SK-N-DZ (cell line): ENCODE measurements at regions not wholly inside any gene's neighbourhood (a gene's known extent, or its start where the extent isn't known, plus 50 kb on each side); places are given as distances from the start of the nearest gene placed in this dataset.

Experiments
- DNase-seq: peaks from one replicate; pipeline ENCODE4 v3.0.0-alpha.2; 2015; ENCODE audit warnings: low spot score

DNA sequence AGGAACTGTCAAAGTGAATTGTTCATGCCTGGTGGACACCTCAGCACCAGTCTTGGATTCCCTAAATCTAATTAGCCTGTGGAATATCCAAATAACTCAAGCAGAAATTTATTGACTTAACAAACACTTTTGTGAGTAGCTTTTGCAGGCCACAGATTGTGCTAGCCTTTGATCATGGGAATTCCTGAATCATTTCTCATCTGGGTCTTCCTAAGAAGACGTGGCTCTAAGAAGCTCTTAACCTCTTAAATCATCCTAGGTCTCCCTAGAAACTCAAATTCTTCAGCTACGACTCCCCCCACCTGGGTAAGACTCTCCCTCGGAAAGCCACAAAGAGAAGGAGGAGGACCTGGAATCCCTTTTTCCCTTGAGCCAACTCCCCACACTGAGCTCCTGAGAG is 53.8 kb upstream of the PSEN2 start:
- no peak for DNase-seq

DNA sequence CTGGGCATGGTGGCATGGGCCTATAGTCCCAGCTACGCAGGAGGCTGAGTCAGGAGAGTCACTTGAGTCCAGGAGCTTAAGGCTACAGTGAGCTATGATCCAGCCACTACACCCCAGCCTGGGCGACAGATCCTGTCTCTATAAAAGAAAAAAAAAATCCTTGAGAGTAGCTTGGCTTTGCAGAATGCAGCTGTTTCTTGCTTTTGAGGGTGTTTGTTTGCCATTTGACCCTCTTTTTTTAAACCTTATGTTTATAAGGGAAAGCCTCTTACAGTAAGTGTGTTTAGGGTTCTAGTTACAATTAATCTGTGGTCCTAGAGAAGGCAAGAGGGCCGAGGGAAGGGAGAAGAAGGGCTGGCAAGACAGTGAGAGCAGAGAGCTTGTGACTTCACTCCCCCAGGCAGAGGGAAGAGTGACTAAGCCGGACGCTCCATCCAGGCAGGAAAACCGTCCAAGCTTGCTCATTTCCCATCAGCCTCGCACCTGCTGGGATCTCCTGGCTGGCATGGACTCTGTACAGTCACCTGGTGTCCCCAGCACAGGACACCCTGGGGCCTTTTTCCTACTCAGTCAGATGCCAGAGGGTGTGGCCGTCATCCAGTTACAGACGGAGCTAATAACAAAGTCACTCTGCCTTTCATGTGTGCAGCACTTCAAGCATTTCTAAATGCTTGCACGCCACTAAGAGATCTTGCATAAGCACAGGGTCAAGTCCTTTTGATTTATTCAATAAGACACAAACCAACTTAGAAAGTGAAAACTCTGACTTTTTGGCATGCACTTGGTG is 55.5 kb upstream of the PSEN2 start:
- DNase-seq: no peak

DNA sequence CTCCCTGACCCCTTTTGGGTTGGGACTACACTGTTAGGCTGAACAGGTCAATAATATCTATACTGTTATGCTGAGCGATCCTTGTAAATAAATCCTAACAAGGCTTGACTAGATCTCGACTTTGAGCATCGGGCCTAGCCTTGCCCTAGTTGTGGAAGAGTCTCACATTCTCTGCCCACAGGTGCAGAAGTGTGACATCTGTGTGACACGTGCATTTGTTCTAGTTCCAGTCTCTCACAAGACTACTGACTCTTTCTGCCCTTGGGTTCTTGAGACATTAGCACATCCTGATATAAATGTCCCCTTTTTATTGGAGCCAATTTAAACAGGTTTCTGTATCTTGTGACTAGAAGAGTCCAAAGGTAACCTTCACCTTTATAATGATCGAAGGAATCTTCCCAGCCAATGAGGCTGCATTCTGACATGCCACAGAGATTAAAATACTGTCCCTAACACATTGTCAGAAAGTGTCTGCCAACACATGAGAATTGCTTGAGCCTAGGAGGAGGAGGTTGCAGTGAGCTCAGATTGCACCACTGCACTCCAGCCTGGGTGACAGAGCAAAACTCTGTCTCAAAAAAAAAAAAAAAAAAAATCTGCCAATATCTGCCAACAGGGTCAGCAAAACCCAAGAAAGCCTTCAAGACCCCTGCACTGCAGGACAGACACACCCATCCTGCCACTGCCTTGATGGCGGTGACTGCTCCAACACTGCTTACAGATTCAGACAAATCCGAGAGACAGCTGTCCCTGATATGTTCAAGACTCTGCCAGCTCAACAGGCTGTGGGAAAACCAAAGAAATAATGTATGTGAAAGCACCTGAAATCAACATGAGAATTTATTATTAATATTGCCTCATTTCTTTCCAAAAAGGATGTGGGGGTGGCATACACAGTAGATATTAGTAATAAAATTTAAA is 56.5 kb upstream of the PSEN2 start:
- no peak for DNase-seq

DNA sequence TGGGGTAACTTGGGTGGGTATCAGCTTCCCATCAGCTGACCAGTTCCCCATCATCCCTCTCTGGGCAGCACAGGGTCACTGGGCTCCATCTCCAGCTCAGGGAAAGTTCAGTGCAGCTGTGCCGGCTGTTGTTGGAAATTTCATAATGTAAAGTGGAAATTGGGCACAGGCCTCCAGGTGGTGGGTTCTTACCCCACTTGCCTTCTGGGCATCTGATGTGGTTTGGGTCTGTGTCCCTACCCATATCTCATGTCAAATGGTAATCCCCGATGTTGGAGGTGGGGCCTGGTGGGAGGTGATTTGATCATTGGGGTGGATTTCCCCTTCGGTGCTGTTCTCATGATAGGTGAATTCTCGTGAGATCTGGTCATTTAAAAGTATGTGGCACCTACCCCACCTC is 59.7 kb upstream of the PSEN2 start:
- DNase-seq: no peak

DNA sequence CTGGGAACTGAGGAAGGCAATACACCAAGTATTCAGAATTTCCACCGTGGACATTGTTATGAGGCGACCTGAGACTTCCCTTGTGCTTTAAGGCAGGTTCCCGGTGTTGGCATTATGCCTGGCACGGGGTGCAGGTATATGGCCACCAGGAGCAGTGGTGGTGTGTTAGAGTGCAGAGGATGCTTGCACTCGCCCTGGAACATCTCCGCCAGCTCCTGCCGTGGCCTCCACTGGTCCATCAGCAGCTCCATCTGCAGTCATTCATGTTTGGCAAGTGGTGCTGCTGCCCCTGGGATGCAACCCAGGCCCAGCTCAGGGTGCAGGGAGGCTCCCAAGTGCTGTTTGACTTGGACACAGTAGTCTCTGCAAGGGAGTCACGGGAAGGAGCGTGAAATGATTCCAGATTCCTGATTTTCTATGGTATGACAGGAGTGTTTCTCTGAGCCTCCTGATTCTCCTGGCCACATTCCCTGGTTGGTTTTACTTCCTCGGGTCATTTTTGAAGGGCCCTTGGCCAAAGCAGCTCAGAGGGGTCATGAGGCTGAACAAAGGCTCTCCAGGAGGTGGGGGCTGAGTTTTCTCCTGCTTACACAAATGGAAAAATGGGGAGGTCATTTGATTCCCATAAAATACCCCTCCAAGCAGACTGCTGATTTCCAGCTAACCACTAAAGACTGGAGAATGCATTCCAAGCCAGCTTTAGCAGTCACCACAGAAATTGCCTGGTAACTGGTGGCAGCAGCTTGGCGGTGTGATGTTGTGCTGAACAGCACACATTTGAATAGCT is 60.4 kb upstream of the PSEN2 start:
- DNase-seq: no peak

DNA sequence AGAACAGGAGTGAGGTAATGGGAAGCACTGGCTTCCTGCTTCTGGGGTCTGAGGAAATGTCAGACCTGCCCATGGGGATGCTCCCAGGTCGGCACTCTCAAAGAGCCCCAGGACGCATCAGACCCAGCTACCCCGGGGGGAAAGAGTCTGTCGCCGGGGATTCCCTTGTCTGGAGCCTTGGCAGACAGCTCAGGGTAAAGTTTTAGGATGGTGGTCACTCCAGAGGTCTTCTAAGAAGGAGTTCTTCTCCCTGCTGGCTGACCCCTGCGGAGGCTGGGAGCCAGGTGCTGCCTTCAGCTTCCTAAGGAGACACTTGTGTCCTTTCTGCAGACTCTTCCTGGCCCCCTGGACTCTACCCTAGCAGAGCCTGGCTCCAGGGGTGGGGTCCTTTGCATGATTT is 61.9 kb upstream of the PSEN2 start:
- DNase-seq: no peak

DNA sequence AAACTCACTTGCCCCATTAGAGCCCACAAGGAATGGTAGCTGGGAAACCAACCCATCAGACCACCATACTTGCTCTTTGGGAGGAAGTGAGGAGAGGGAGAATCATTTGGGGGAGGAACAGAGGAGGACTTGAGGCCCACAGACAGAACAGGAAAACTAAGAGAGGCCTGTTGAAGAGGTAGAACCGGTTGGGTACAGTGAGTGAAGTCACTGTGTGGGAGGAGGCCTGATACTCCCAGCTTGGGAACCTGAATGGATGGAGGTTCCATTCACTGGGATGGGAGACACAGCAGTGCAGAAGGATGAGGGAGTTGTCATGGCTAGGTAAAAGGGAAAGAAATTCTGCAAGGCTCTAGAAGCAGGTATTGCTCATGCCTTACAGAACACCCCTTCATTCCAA is 63.4 kb upstream of the PSEN2 start:
- DNase-seq: no peak

DNA sequence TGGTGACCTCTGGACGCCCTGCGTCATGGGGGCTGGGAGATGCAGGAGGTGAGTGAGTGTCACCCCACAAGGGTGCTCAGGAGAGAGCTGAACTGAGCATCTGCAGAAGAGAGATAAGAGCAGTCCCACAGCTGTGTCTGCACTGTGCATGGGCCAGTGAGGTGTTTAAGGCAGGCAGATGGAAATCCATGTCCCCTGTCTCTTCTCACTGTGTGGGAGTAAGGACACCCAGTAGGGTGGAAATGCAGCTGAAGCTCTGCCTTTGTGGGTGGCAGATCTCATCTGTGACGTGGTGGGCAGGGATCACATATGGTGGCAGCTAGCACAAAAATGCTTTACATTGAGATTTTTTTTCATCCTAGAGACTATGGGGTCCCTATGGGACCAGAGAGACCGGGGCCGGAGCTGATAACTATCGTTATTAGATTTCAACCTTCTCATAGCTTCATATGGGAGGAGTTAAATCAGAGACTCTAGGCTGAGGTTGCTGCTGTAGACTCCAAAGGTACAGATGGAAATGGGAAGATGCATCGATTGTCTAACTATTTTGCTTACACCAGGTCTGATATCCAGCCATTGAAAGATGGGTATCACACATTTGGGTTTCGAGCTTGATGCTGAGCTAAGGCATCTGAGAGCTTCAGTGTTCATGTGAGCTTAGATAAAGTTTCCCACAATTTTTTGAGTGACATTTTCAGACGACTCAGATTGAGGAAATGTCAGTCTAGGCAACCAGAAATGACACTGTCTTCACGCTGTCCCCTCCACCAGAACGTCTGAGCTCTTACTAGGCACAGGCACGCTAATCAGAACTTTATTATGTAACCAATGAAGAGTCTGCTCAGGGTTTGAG is 65.3 kb upstream of the PSEN2 start:
- DNase-seq: peak; percentile 3

DNA sequence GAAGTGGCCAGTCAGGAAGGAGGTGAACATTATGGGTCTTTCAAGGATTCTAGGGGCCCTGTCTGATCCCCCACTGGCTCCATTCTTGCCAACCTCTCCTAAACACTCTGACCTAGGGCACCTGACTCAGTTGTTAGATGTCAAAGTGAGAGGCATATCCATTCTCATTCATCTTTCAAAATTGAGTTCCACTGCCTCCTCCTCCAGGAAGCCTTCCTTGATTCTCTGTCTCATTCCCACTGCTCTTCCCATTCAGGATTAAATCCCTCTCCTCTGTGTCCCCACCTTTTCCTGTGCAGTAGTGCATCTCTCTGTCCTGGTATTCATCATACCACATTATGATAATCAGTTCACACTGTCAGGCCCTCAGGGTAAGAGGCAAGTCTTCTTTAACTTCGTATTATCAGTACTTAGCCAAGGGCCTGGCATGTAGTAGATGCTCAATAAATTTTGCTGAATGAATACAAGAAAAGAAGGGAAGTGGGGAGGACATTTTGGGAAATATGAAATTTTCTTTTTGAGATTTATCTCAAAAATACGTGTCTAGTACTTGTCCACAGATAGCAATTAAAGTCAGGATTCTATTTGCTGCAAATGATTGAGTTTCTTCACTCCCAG is 61.8 kb upstream of the ITPKB start:
- no peak for DNase-seq

DNA sequence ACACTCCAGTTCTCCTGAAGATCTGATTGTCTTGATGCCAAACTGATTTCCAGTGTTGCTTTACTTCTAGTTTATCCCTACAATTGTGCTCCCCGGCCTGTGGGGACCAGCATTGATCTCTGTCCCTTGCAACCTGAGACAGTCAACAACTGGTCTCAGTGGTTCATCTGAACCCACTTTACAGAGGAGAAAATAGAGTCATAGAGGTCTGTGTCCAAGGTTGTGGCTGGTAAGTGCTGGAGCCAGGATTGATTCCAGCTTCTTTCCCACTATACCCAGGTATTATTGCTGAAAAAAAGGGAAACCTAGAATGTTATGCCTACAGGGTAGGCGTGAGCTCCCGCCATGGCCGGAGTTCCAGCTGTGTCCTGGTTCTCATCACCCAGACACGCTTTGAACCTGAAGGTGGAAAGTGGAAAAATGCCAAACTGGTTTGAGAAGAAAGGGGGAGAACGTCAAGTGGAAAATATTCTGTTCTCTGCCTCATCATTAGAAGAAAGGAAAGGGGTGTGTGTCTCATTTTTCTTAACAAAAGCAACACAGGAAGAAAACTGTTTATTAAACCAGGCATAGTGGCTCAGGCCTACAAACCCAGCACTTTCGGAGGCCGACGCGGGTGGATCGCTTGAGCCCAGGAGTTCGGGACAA is 60.7 kb upstream of the ITPKB start:
- DNase-seq: no peak

DNA sequence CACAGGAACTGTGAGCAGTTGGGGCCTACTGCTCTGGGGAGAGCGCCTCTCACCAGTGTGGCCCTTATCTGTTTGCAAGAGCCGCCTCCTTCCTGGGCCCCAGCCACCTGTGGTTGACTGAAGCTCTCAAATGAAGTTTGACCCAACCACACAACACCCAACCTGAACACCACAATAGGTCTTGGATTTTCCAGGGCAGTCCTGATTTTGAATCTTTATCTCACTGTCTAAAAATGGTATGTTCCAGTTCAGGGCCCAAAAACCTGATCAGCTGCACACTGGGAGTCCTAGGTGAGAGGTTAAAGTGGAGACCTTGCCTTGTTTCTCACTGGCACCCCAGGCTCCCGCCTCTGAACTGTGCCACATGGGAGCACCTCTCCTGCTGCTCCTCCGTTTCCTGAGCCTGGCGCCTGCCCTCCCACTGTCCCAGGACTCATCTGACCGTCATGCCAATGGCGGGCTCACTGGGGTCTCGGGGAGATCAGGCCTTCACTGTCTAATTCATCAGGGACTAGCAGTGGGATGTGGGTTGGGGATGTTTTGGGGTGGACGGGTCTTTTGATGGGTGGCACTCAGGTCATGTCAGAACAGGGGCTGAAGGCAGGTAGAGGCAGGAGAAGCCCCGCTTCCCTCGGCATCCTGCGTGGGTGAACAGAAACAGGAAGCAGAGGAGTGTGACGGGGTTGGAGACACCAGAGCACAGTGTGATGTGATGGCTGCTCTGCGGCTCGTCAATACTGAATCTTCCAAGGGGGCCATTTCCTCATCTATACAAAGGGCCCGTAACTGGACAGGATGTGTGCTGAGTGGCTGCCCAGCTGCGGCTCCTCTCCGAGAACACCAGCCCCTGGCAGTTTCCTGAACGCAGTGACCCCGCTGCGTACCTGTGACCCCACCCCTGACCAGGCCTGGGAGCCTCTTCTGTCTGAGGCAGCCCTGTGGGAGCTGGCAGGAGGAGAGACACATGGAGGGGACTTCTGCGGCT is 59.6 kb upstream of the ITPKB start:
- DNase-seq: no peak

DNA sequence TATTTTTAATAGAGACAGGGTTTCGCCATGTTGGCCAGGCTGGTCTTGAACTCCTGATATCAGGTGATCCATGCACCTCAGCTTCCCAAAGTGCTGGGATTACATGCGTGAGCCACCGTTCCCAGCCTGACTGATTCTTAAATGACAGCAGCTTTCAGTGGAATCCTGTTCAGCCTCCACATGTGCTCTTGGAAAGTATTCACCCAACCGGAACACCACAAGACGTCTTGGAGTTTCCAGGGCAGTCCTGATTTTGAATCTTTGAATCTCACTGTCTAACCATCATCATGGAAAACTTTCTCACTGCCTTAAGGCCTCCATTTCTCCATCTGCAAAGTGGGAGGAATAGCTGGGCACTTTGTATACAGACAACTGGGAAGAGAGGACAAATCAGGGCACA is 58.1 kb upstream of the ITPKB start:
- DNase-seq: no peak

DNA sequence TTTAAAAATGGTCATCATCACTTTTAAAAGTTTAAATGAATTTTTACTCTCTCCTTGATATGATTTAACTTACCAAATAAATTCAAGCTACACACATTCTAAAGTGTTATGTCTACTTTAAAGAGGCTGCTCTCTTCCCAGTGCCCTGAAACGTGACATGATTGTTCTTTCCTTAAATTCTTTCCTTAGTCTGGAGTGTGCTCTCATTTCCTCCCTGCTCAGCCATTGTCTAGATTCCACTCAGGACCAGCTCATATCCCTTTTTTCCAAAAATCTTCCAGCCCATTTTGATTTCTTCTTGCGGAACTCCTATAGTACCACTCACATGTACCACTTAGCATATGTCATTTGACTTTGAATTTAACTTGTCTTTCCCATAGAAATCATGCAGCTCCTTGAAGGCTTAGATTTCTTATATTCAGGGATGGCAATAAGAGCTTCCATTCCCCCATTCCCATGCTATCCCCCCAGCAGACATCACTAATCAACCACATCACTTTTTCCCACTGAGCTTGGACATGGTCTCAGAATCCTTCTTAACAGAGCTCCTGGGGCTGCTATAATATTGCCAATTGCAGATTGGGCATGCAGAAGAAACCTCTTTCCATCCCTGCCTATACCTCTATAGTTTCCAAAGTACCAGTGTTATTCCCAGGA is 54.7 kb upstream of the ITPKB start:
- no peak for DNase-seq

DNA sequence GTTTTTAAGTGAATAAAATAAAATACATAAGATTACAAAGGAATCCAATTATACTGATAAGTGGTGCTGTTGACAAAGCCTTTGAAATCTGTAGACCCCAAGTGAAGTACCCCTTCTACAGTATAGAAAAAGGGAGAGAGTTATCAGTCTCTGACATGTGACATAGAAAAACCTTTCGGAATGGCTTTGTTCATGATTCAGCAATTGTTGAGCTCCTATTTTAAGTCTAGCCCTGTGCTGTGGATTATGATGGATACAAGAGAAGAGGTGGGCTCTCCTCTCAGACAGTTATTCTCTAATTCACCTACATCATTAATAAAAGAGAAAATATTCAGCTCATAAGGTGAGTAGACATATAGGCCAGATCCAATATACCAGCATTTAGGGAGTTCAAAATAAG is 53.3 kb upstream of the ITPKB start:
- DNase-seq: no peak

DNA sequence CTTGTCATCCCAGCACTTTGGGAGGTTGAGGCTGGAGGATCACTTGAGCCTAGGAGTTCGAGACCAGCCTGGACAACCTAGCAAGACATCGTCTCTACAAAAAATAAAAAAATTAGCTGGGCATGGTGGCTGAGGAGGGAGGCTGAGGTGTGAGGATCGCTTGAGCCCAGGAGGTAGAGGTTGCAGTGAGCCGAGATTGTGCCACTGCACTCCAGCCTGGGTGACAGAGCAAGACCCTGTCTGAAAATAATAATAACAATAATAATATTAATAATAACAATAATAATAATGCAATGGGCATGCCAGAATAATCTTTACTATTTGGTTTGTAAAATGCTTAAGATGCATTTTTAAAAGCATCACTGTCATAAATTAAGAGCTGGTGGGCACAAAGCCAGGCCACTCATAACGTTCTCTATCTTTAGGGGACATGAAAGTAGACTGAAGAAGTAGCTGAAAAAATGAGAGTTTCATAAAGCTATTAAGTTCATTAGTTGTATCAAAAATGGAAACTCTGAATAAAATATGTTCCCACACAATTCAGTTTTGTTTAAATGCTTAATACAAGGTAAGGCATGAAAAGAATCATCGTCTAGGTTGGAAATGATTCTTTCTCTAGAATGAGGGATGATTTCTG is 51.6 kb upstream of the ITPKB start:
- no peak for DNase-seq

DNA sequence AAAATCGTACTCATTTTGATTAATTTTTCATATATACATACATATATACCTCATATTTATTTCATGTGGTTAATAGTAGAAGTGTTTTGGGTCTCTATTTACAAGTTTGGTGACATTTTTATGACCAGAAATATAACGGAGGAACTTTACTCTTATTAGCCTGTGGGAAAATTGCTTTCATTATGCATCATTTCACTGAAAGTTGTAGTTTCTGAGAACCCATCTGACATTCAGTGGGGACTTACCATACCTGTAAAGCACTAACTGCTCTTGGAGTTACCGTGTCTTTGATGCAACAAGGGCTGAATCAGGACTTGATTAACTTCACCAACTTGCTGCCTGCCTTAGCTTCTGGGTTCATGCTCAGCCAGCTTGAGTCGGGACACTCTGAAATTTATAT is 49.9 kb upstream of the ITPKB start:
- DNase-seq: no peak
